ENCODE measurements at regions not wholly inside any gene's neighbourhood (a gene's known extent, or its start where the extent isn't known, plus 50 kb on each side); places are given as distances from the start of the nearest gene placed in this dataset.

- TF ChIP-seq CTCF (IDR thresholded peaks at IDR 0.05; ENCODE audit: borderline replicate concordance, extremely low read depth, low read length, poor library complexity, severe bottlenecking): no peak
- no peak for TF ChIP-seq EZH2 (IDR thresholded peaks at IDR 0.05; ENCODE audit: borderline replicate concordance, low read depth, low read length, severe bottlenecking)
- no peak overlapping the region for H2AFZ ChIP-seq (ENCODE audit: low read depth, low read length)
- no peaks in the 10 kb centered on the region; the same call in 1 of the 2 replicates for H3K36me3 ChIP-seq (ENCODE audit: insufficient read depth, low read length)
- H3K27ac ChIP-seq (ENCODE audit: low read length): no peak overlapping the region
- DNase-seq (no peak), ATAC-seq (ENCODE audit: insufficient read depth, low read depth) (no peak)
- H3K4me1 ChIP-seq (ENCODE audit: insufficient read depth, low read length): no peaks in the 10 kb centered on the region
- no peak overlapping the region for H3K4me2 ChIP-seq (ENCODE audit: insufficient read depth, low read length)
- H3K9ac ChIP-seq (ENCODE audit: low read depth, low read length): no peak overlapping the region
- H3K4me3 ChIP-seq (ENCODE audit: low read depth in 1 of 2, low read length in 2 of 2): no peak overlapping the region
- no peaks in the 10 kb centered on the region for H3K79me2 ChIP-seq (ENCODE audit: insufficient read depth, low read length)
- H3K27me3 ChIP-seq (ENCODE audit: insufficient read depth, low read length, poor library complexity): no peaks in the 10 kb centered on the region
- H4K20me1 ChIP-seq (ENCODE audit: insufficient read depth, low read length): no peaks in the 10 kb centered on the region
- H3K9me3 ChIP-seq (ENCODE audit: insufficient read depth, low read length, severe bottlenecking): no peaks in the 10 kb centered on the region
These were observed 223.8 kb upstream of the ZCCHC13 start for GRCh38 chrX:74080165-74080564.

- Histone ChIP-seq H3K27ac (ENCODE audit: low read length) (no peak overlapping the region), H3K4me2 (ENCODE audit: insufficient read depth, low read length) (no peak overlapping the region), H3K9me3 (ENCODE audit: insufficient read depth, low read length, severe bottlenecking) (no peaks in the 10 kb centered on the region), H3K4me1 (ENCODE audit: insufficient read depth, low read length) (peaks cover 10% of the 10 kb centered on the region; the same call in 1 of the 2 replicates), H3K36me3 (ENCODE audit: insufficient read depth, low read length) (no peaks in the 10 kb centered on the region), H3K9ac (ENCODE audit: low read depth, low read length) (no peak overlapping the region), H3K4me3 (ENCODE audit: low read depth in 1 of 2, low read length in 2 of 2) (no peak overlapping the region), H3K27me3 (ENCODE audit: insufficient read depth, low read length, poor library complexity) (no peaks in the 10 kb centered on the region), H3K79me2 (ENCODE audit: insufficient read depth, low read length) (no peaks in the 10 kb centered on the region), H2AFZ (ENCODE audit: low read depth, low read length) (no peak overlapping the region), H4K20me1 (ENCODE audit: insufficient read depth, low read length) (no peaks in the 10 kb centered on the region)
- TF ChIP-seq CTCF (IDR thresholded peaks at IDR 0.05; ENCODE audit: borderline replicate concordance, extremely low read depth, low read length, poor library complexity, severe bottlenecking): no peak
- no peak for TF ChIP-seq EZH2 (IDR thresholded peaks at IDR 0.05; ENCODE audit: borderline replicate concordance, low read depth, low read length, severe bottlenecking)
- ATAC-seq (ENCODE audit: insufficient read depth, low read depth): no peak
- DNase-seq: no peak
These were observed 213.4 kb upstream of the XIST start for GRCh38 chrX:74065831-74066390.

- TF ChIP-seq EZH2 (IDR thresholded peaks at IDR 0.05; ENCODE audit: borderline replicate concordance, low read depth, low read length, severe bottlenecking) (no peak), CTCF (IDR thresholded peaks at IDR 0.05; ENCODE audit: borderline replicate concordance, extremely low read depth, low read length, poor library complexity, severe bottlenecking) (no peak)
- H3K79me2 ChIP-seq (ENCODE audit: insufficient read depth, low read length): no peaks in the 10 kb centered on the region
- H3K36me3 ChIP-seq (ENCODE audit: insufficient read depth, low read length): no peaks in the 10 kb centered on the region
- H3K4me2 ChIP-seq (ENCODE audit: insufficient read depth, low read length): no peak overlapping the region
- H3K4me3 ChIP-seq (ENCODE audit: low read depth in 1 of 2, low read length in 2 of 2): no peak overlapping the region
- H4K20me1 ChIP-seq (ENCODE audit: insufficient read depth, low read length): no peaks in the 10 kb centered on the region
- no peak overlapping the region for H2AFZ ChIP-seq (ENCODE audit: low read depth, low read length)
- DNase-seq: no peak
- H3K27ac ChIP-seq (ENCODE audit: low read length): no peak overlapping the region
- no peak overlapping the region for H3K9ac ChIP-seq (ENCODE audit: low read depth, low read length)
- no peaks in the 10 kb centered on the region for H3K9me3 ChIP-seq (ENCODE audit: insufficient read depth, low read length, severe bottlenecking)
- ATAC-seq (ENCODE audit: insufficient read depth, low read depth): no peak
- no peaks in the 10 kb centered on the region for H3K27me3 ChIP-seq (ENCODE audit: insufficient read depth, low read length, poor library complexity)
- H3K4me1 ChIP-seq (ENCODE audit: insufficient read depth, low read length): peaks cover 10% of the 10 kb centered on the region; the same call in 1 of the 2 replicates
These were observed 211.1 kb upstream of the XIST start for GRCh38 chrX:74063426-74064155.
